ENCODE measurements at regions not wholly inside any gene's neighbourhood (a gene's known extent, or its start where the extent isn't known, plus 50 kb on each side); places are given as distances from the start of the nearest gene placed in this dataset.

GRCh38 chr5:51027271-51027670 lies 356.0 kb upstream of the ISL1 start:
- no peak for TF ChIP-seq POLR2A (IDR thresholded peaks at IDR 0.05)
- no peak for TF ChIP-seq CTCF (IDR thresholded peaks at IDR 0.05)
